CD4-positive, CD25-positive, alpha-beta regulatory T cell (primary cell): ENCODE measurements at regions not wholly inside any gene's neighbourhood (a gene's known extent, or its start where the extent isn't known, plus 50 kb on each side); places are given as distances from the start of the nearest gene placed in this dataset.

ENCODE experiments used
- ATAC-seq, 2 donors: fragments of 150-1000 bp; cut with Tn5 transposase; one replicate each; pipeline ENCODE4 v1.10.0; 2021; ENCODE audit warnings: low read depth in 2 of 2, moderate number of reproducible peaks in 2 of 2, moderate library complexity in 1 of 2
- DNase-seq, 3 donors: peaks; one replicate each; pipeline versions ENCODE4 v3.0.0 to v3.0.0-alpha.2; 2012 to 2022; ENCODE audit warnings: mixed read lengths in 1 of 3
- H3K27ac ChIP-seq: one replicate; pipeline ENCODE4 v1.7.0; 2013; ENCODE audit warnings: mild to moderate bottlenecking, low read length; ENCODE audit not compliant: insufficient read depth, poor library complexity, severe bottlenecking
- H3K27me3 ChIP-seq: one replicate; pipeline ENCODE4 v1.7.0; 2013; ENCODE audit warnings: low read length; ENCODE audit not compliant: control insufficient read depth, insufficient read depth
- H3K36me3 ChIP-seq: one replicate; pipeline ENCODE4 v1.7.0; 2013; ENCODE audit warnings: mild to moderate bottlenecking, low read length, moderate library complexity; ENCODE audit not compliant: control insufficient read depth, insufficient read depth
- H3K4me1 ChIP-seq: 2 replicates; pipeline ENCODE4 v1.7.0; 2013; ENCODE audit warnings: mild to moderate bottlenecking, low read length; ENCODE audit not compliant: insufficient read depth, control insufficient read depth, poor library complexity, severe bottlenecking
- H3K4me3 ChIP-seq: one replicate; pipeline ENCODE4 v1.7.0; 2013; ENCODE audit warnings: low read depth, mild to moderate bottlenecking, low read length, moderate library complexity
- H3K9me3 ChIP-seq, 2 experiments: 1 replicate in 1 of 2; 2 replicates in 1 of 2; pipeline ENCODE4 v1.7.0; 2013; ENCODE audit warnings: low read length in 2 of 2, mild to moderate bottlenecking in 1 of 2, moderate library complexity in 1 of 2; ENCODE audit not compliant: control insufficient read depth in 2 of 2
- H3K27ac Mint-ChIP-seq, 3 donors: one replicate each; pipeline ENCODE4 v1.8.0; 2020 to 2022; ENCODE audit warnings: mild to moderate bottlenecking in 3 of 3, mixed read lengths in 3 of 3, moderate library complexity in 2 of 3
- H3K27me3 Mint-ChIP-seq: one replicate; pipeline ENCODE4 v1.8.0; 2022; ENCODE audit warnings: mild to moderate bottlenecking, mixed read lengths
- H3K36me3 Mint-ChIP-seq: one replicate; pipeline ENCODE4 v1.8.0; 2020; ENCODE audit warnings: mixed read lengths
- H3K4me1 Mint-ChIP-seq, 4 donors: one replicate each; pipeline ENCODE4 v1.8.0; 2020 to 2022; ENCODE audit warnings: mixed read lengths in 4 of 4, mild to moderate bottlenecking in 1 of 4
- H3K4me3 Mint-ChIP-seq, 4 donors: one replicate each; pipeline ENCODE4 v1.8.0; 2020 to 2022; ENCODE audit warnings: mild to moderate bottlenecking in 4 of 4, mixed read lengths in 4 of 4, moderate library complexity in 3 of 4
- H3K9me3 Mint-ChIP-seq, 7 donors: one replicate each; pipeline ENCODE4 v1.8.0; 2020 to 2022; ENCODE audit warnings: mixed read lengths in 7 of 7, mild to moderate bottlenecking in 3 of 7, moderate library complexity in 2 of 7

- no peak overlapping the region for H3K27ac ChIP-seq
- peaks cover 0 to 13% (median 9%) of the 10 kb centered on the region in 7 donors for H3K9me3 Mint-ChIP-seq
- no peak overlapping the region for H3K4me3 Mint-ChIP-seq
- no peaks in the 10 kb centered on the region for H3K27me3 Mint-ChIP-seq
- H3K27ac Mint-ChIP-seq = no peak overlapping the region
- H3K4me1 ChIP-seq = no peaks in the 10 kb centered on the region
- no peak for DNase-seq
- no peaks in the 10 kb centered on the region for H3K36me3 ChIP-seq
- ATAC-seq = no peak
- no peaks in the 10 kb centered on the region for H3K4me1 Mint-ChIP-seq
- no peaks in the 10 kb centered on the region for H3K36me3 Mint-ChIP-seq
- H3K27me3 ChIP-seq = no peaks in the 10 kb centered on the region
- peaks cover 0 to 5% of the 10 kb centered on the region in 2 experiments for H3K9me3 ChIP-seq
- H3K4me3 ChIP-seq = no peak overlapping the region
Measured at GRCh38 chr5:104540448-104540847, 977.9 kb upstream of the NUDT12 start.

- Histone ChIP-seq H3K4me1 (no peaks in the 10 kb centered on the region), H3K27me3 (no peaks in the 10 kb centered on the region), H3K27ac (no peak overlapping the region), H3K9me3 (peaks cover 0 to 5% of the 10 kb centered on the region in 2 experiments), H3K4me3 (no peak overlapping the region), H3K36me3 (no peaks in the 10 kb centered on the region)
- DNase-seq (no peak), ATAC-seq (no peak)
- H3K27me3 Mint-ChIP-seq = no peaks in the 10 kb centered on the region
- H3K27ac Mint-ChIP-seq = no peak overlapping the region
- H3K4me1 Mint-ChIP-seq = no peaks in the 10 kb centered on the region
- peaks cover 0 to 14% (median 9%) of the 10 kb centered on the region in 7 donors for H3K9me3 Mint-ChIP-seq
- H3K4me3 Mint-ChIP-seq = no peak overlapping the region
- H3K36me3 Mint-ChIP-seq = no peaks in the 10 kb centered on the region
Measured at GRCh38 chr5:104539618-104540350, 977.2 kb upstream of the NUDT12 start.

GRCh38 chr5:104538734-104539133 is 976.1 kb upstream of the NUDT12 start:
- Mint-ChIP-seq H3K27ac (no peak overlapping the region), H3K36me3 (no peaks in the 10 kb centered on the region), H3K27me3 (no peaks in the 10 kb centered on the region), H3K4me3 (no peak overlapping the region), H3K9me3 (peaks cover 2 to 21% (median 9%) of the 10 kb centered on the region in 7 donors), H3K4me1 (no peaks in the 10 kb centered on the region)
- no peak overlapping the region for H3K4me3 ChIP-seq
- H3K27me3 ChIP-seq = no peaks in the 10 kb centered on the region
- no peaks in the 10 kb centered on the region for H3K36me3 ChIP-seq
- DNase-seq = no peak
- no peak overlapping the region for H3K27ac ChIP-seq
- ATAC-seq = no peak
- no peaks in the 10 kb centered on the region for H3K4me1 ChIP-seq
- peaks cover 0 to 5% of the 10 kb centered on the region in 2 experiments for H3K9me3 ChIP-seq

DNA sequence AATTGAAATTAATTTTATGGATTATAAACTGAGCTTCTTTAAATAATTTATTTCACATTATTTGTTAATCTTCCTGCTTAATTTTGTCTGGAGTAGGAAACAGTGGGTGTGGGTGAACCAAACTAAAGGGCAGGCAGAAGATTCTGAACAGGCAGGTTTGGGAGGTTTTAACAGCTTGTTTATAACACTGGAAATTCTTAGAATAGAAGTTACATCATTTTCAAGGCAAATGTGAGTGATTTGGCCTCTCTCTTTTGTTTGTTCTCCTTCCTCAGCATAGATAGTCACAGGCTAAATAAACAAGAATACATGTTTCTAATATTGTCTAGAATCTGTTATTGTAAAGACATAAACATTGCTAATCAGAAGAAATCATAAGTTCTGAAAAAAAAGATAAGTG is 970.9 kb upstream of the NUDT12 start:
- Mint-ChIP-seq H3K9me3 (peaks cover 7 to 24% (median 9%) of the 10 kb centered on the region in 7 donors), H3K27ac (no peak overlapping the region), H3K4me3 (no peak overlapping the region), H3K36me3 (no peaks in the 10 kb centered on the region), H3K27me3 (no peaks in the 10 kb centered on the region), H3K4me1 (no peaks in the 10 kb centered on the region)
- no peaks in the 10 kb centered on the region for H3K4me1 ChIP-seq
- no peaks in the 10 kb centered on the region for H3K9me3 ChIP-seq
- no peaks in the 10 kb centered on the region for H3K27me3 ChIP-seq
- H3K27ac ChIP-seq = no peak overlapping the region
- H3K36me3 ChIP-seq = no peaks in the 10 kb centered on the region
- DNase-seq (no peak), ATAC-seq (no peak)
- no peak overlapping the region for H3K4me3 ChIP-seq

- no peaks in the 10 kb centered on the region for H3K9me3 ChIP-seq
- no peaks in the 10 kb centered on the region for H3K36me3 ChIP-seq
- H3K27ac Mint-ChIP-seq = no peak overlapping the region
- ATAC-seq = no peak
- no peaks in the 10 kb centered on the region for H3K27me3 Mint-ChIP-seq
- H3K4me3 Mint-ChIP-seq = no peak overlapping the region
- H3K4me1 ChIP-seq = no peaks in the 10 kb centered on the region
- no peak overlapping the region for H3K4me3 ChIP-seq
- no peaks in the 10 kb centered on the region for H3K27me3 ChIP-seq
- no peak for DNase-seq
- H3K36me3 Mint-ChIP-seq = no peaks in the 10 kb centered on the region
- H3K9me3 Mint-ChIP-seq = peaks cover 4 to 14% (median 9%) of the 10 kb centered on the region in 7 donors
- H3K4me1 Mint-ChIP-seq = no peaks in the 10 kb centered on the region
- no peak overlapping the region for H3K27ac ChIP-seq
Measured at GRCh38 chr5:104526866-104527265, 964.3 kb upstream of the NUDT12 start.

DNA sequence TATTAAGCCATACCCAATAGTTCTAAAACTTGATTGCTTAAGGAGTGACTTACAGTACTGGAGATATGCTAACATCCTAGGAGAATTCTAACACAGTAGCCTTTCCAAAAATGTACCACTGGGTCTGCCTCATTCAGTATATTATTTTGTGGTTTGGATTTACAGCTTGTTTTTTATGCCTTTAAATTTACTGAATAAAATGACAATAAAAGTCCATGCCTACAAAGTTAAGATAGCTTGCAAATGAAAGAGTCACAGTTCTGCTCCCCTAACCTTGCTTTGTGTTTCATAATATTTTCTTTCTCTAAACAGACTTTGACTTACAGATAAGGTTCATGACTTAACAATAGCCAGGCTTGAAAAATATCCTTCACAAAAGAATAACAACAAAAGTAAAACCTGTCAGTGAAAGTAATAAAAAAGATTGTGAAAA is 951.1 kb upstream of the NUDT12 start:
- Histone ChIP-seq H3K4me1 (no peaks in the 10 kb centered on the region), H3K4me3 (no peak overlapping the region), H3K27ac (no peak overlapping the region), H3K36me3 (no peaks in the 10 kb centered on the region), H3K27me3 (no peaks in the 10 kb centered on the region), H3K9me3 (peaks cover 7 to 9% of the 10 kb centered on the region in 2 experiments)
- H3K27ac Mint-ChIP-seq = no peak overlapping the region
- ATAC-seq (no peak), DNase-seq (no peak)
- peaks cover 0 to 15% (median 7%) of the 10 kb centered on the region in 7 donors for H3K9me3 Mint-ChIP-seq
- no peaks in the 10 kb centered on the region for H3K27me3 Mint-ChIP-seq
- H3K4me3 Mint-ChIP-seq = no peak overlapping the region
- no peaks in the 10 kb centered on the region for H3K36me3 Mint-ChIP-seq
- no peaks in the 10 kb centered on the region for H3K4me1 Mint-ChIP-seq

GRCh38 chr5:104513121-104513602 is 950.6 kb upstream of the NUDT12 start:
- H3K4me3 ChIP-seq = no peak overlapping the region
- no peak for DNase-seq
- no peak for ATAC-seq
- H3K36me3 ChIP-seq = no peaks in the 10 kb centered on the region
- H3K27ac ChIP-seq = no peak overlapping the region
- no peak overlapping the region for H3K4me3 Mint-ChIP-seq
- no peaks in the 10 kb centered on the region for H3K36me3 Mint-ChIP-seq
- H3K9me3 ChIP-seq = peaks cover 7 to 9% of the 10 kb centered on the region in 2 experiments
- no peak overlapping the region for H3K27ac Mint-ChIP-seq
- H3K27me3 Mint-ChIP-seq = no peaks in the 10 kb centered on the region
- H3K4me1 ChIP-seq = no peaks in the 10 kb centered on the region
- peaks cover 0 to 17% (median 10%) of the 10 kb centered on the region in 7 donors for H3K9me3 Mint-ChIP-seq
- no peaks in the 10 kb centered on the region for H3K27me3 ChIP-seq
- H3K4me1 Mint-ChIP-seq = no peaks in the 10 kb centered on the region
